GM19025 (cell line): ENCODE measurements at regions not wholly inside any gene's neighbourhood (a gene's known extent, or its start where the extent isn't known, plus 50 kb on each side); places are given as distances from the start of the nearest gene placed in this dataset.

ENCODE experiments used
- ATAC-seq: cut with Tn5 transposase; IDR thresholded peaks from one replicate; pipeline ENCODE4 v1.9.1; 2021; ENCODE audit warnings: mild to moderate bottlenecking, low read depth, moderate library complexity; ENCODE audit not compliant: unreplicated experiment

DNA sequence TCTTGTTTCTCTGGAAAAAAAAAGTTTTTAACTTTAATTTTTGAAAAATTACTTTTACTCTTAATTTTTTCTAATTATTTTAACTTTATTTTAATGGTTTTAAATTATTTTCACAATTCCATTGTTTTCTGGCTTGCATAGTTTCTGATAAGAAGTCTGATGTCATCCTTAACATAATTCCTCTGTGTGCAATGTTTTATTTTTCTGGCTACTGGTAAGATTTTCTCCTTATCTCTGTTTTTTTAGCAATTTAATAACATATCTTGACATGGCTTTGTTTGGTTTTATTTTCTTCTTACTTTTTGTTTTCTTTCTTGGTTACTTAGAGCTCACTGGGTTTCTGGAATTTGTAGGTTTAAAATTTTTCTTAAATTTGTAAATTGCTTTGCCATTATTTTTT is 114.8 kb downstream of the TBXT start:
- no peak for ATAC-seq

DNA sequence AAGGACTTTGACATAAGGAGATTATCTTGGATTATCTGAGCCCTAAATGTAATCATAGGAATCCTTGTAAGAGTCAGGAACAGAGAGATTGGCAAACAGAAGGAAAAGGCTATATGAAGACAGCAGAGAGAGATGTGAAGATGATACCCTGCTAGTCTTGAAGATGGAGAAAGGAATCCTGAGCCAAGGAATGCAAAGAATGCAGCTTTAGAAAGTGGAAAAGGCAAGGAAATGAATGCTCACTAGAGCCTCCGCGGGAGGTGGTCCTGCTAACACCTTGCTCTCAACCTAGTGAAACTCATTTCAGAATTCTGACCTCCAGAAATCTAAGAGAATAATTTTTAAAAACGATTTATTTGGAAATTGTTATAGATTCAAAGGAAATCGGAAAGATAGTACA is 117.1 kb downstream of the TBXT start:
- ATAC-seq, result no peak

DNA sequence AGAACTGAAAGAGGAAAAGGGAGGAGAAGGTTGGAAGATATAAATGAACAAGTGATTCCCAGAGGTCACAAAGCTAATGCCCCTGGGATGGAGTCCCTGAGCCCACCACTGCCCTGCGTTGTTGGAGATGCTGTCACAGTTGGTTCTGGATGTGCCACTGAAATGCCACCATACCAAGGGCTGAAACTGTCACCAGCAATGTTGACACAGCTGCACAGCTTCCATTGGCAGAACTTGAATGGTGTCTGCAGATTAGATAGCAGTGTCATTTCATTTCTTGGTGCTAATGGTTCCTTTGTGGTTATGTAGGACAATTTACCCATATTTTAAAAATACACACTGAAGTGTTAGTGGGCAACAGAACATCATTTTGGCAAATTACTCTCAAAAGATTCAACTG is 120.7 kb downstream of the TBXT start:
- no peak for ATAC-seq

DNA sequence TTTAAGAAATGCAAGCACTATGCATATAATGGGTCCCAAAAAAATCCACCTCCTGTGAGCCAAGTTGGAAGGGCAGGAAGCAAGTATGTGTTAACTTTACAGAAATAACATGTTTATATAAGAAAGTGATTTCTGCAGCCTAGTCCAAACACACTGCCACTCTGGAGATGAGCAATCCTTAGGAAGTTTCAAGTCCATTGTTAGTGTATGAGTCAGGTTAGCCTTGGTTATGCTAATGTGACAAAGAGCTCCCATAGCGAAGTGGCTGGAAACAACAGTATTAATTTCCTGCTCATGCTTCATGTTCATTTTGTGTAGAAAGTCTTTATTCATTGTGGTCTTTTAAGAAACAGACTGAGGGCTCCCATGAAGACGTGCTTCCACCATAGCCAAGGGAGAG is 121.4 kb downstream of the TBXT start:
- no peak for ATAC-seq

DNA sequence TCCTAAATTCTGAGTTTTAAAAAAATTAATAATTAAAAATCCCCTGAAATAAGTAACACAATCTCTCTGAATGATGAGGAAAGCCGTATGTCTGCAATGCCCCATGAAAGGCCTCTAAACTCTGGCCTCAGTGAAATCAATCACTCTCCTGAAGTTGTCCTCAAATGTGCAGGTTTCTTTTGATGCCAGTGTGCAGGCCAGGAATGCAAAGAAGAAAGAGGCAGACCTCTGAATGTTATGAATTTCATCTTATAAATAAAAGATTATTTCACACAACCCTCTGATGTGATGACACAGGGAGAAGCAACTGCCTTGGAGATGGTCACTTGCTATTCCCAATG is 121.8 kb downstream of the TBXT start:
- no peak for ATAC-seq

DNA sequence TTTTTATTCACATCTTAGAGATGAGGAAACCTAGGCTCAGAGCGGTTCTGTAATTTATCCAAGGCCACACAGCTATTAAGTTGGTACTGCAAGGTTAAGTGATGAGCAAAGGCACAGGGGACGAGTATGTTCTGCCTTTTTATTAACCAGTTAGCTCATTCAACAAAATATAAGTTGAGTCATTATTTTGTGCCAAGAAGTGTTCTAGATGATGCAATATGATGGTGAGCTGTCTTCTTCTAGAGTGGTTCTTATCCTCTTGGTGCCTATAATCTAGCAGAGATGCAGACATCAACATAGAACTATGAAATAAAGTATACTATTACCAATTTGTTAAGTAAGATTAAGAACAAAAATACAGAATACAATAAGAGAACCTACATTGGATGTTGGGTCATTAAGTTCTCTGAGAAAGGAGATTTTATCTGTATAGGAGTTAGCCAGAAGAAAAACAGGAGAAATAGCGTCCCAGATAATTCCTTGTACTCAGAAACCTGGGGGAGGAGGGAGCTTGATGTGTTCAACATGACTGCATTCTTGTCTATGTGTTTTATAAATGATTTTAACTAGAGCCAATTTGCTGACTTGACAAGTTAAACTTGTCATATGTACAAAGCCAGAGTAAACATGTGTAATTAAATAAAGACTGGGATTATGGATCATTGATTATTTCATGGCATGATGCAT is 122.3 kb downstream of the TBXT start:
- no peak for ATAC-seq

DNA sequence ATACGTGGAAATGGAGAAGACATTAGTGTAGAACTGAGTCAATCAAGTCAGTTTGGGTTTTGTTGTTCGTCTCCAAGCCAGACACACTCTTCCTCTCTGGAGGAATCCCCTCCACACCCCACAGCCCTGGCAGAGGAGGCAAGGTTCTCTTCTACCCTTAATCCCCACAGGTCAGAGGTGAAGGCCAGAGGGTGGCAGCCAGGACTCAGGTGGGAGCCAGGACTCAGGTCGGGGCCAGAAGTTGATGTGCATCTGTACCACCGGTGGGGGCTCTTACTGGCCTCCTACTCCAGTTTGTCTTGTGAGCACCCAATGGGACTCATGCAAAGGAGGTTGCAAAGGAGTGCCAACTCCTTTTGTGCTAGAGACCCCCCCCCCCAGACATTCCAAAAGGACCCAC is 126.4 kb downstream of the TBXT start:
- ATAC-seq, result no peak

DNA sequence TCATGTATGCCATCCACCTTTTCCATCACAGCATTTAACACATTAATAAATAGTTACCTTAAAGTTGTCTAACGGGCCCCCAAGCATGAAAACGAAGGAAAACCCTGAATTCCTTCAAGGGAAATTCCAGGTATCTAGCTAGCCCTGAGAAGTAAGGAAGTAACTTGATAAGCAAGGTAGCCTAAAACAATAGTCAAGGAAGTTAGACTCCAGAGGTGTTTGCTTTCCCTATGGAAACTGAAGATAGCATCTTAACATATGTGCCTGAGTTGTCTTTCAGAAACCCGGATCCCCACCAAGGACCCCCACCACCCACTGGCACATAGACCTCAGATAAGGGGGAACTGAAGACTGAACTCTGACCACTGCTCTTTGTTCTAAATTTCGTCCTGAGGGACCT is 127.4 kb downstream of the TBXT start:
- ATAC-seq, result no peak

DNA sequence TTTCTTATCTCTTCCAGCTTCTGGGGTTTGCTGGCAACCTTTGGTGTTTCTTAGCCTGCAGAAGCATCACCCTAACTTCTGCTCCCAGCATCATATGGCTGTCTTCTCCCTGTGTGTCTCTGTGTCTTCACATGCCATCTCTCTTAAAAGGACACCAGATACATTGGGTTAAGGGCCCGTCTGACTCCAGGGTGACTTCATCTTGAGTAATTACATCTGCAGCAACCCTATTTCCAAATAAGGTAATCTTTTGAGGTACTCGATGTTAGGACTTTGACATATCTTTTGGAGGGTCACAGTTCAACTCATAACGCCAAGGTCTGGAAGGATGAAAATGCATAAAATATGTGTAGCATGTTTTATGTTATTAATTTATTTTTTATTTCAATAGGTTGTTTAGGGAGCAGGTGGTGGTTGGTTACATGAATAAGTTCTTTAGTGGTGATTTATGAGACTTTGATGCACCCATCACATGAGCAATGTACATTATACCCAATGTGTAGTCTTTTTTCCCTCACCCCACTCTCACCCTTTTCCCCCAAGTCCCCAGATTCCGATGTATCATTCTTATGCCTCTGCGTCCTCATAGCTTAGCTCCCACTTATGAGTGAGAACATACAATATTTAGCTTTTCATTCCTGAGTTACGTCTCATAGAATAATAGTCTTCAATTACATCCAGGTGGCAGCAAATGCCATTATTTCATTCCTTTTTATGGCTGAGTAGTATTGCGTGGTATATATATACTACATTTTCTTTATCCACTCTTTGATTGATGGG is 131.1 kb downstream of the TBXT start:
- no peak for ATAC-seq

DNA sequence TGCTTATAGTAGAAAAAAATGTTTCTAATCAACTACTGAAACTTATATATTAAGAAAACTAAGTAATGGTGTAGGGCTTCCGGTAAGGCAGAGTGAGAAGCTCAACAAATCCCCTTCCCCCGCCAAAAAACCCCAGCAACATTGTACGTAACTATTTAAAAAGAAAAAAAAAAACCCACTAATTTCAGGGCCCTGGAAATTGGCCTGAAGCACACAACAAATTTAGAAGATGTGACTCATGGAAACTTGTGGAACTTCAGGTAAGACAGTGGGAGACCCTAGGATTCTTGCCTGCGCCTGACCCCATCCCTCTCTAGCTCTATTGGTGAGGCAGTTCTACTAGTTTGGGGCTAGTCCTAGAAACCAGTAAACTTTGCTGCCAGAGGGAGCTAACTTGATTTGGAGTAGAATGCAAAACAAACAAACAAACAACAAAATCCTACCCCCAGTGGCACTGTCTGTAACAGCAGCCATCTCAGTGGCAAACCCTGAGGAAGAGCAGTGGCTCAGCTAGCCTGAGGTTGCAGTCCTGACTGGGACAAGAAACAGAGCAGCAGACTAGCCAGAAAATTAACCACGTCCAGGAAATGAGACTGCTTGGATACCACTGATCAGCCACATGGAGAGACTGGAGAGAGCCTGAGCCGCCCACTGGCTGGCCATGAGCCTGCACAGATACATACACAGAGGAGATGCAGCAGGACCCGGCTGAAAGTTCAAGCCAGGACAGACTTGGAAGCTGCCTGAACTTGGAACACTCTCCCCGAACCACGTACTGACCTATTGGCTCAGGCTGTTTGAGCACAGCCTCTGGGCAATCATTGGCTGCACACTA is 135.1 kb downstream of the TBXT start:
- ATAC-seq, result no peak

DNA sequence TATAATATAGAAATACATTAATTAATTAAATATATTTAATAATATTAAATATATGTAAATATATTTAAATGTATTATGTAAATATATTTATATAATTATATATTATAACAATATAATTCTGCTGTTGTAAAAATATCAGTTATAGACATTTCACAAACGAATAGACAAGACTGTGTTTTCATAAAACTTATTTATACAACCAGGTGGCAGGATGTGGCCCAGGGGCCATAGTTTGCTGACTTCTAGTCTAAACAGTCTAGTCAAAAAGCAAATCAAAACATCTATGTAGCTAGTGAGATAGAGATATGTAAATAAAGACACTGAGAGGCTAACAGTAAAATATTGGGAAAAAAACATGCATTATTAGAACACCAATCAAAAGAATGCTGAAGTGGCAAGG is 136.4 kb downstream of the TBXT start:
- ATAC-seq, result no peak

DNA sequence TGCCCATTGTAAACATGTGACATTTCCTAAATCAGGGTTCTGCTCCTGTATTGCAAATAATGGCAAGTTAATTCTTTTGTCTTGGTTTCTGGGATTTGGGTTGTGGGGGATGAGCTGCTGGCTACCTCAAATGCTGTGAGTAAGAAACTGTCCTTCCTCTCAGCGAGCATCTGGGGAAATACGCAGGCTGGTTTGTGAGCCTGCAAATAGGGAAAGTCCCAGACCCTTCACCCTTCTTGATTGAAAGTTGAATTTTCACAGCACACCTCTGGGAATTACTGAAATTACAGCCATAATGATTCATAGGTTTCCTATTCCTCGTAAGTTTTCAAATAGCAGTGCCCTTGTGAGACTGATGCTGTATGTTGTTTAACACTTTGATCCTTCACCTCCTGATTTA is 138.1 kb downstream of the TBXT start:
- peak; percentile 48 for ATAC-seq

DNA sequence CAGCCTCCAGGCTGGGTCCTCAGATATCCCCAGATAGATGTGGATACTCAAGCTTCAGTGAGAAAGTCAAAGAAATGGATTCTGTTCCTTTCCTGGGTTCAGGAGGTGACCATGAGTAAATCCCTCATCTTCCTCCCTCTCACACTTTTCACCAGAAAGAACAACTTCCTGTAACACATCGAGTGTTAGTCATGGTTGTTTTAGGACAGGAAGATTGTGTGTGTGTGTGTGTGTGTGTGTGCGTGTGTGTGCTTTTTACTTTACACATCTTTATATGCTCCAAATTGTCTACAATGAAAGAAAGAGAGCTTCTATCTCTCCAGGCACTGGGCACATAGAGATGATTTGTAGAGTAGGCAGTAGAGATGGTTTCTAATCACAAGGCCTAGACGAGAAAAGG is 139.9 kb downstream of the TBXT start:
- ATAC-seq, result no peak

DNA sequence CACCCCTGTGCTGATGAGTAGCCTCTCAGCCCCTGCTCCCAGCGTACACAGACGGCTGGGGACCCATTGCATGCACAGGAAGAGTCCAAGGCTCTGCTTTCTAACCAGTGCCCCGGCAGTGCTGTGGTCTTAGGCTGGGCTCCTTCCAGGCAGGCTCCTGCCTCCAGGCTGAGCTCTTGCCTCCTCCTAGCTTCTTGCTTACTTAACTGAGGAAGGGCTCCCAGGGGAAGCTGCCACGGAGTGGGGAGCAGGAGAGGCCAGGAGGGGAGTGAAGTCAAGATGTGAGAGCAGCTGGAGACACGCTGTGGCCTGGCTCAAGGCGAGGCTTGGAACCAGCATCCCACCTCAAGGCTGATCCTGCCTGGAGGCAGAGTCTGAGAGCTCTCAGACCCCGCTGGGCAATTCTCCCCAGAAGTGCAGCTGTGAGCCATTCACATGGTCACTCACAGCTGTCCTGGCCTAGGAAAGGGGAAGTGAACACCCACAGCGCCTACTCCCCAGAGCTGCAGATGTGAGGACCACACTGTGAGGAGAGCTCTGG is 141.0 kb downstream of the TBXT start:
- no peak for ATAC-seq

DNA sequence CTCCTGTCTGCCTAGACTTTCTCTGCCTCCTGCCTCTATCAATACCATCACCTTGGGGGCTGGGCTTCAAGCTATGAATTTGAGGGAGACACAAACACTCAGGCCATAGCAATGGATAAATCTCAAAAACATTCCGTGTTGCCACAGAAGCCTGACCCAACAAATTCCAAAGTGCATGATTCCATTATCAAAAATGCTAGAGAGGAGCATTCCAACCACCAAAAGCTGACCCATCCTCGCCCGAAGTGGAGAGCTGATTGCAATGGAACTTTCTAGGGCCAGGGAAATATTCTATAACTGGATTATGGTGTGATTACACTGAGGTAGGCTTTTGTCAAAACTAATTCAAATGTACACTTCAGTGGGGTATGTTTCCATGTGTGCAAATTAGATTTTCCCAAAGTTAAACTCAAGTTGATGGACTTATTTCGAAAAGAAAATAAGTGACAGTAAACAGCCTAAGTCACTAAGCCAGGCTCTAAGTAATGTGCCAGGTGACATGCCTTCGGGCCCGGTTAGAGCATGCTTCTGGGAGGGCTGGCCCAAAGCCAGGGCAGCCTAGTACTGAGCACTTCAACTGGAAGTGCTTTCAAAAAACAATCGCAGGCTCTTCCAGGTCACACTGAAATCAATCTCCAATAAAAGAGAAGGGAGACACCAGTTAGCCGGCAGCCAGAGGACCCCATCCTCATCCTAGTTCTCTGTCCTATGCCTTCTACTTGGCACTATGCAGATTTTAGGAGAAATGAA is 142.3 kb downstream of the TBXT start:
- ATAC-seq, result no peak

DNA sequence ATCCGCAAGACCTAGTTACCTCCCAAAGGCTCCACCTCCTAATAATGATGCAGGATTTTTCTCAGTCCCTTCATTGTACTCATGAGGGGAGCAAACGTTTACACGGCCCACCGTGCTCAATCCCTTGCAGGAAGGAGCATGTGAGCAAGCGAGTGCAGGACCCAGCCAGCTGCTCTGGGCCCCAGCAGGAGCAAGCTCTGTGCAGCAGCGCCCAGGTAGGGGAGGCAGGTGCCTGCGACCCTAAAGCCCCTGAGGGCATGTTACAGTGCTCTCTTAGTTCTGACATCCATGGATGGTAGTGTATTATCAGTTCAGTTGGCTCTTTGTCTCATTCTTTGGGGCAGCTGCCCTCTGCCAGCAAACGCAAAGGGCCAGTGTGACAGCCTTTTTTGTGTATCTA is 143.4 kb downstream of the TBXT start:
- no peak for ATAC-seq

DNA sequence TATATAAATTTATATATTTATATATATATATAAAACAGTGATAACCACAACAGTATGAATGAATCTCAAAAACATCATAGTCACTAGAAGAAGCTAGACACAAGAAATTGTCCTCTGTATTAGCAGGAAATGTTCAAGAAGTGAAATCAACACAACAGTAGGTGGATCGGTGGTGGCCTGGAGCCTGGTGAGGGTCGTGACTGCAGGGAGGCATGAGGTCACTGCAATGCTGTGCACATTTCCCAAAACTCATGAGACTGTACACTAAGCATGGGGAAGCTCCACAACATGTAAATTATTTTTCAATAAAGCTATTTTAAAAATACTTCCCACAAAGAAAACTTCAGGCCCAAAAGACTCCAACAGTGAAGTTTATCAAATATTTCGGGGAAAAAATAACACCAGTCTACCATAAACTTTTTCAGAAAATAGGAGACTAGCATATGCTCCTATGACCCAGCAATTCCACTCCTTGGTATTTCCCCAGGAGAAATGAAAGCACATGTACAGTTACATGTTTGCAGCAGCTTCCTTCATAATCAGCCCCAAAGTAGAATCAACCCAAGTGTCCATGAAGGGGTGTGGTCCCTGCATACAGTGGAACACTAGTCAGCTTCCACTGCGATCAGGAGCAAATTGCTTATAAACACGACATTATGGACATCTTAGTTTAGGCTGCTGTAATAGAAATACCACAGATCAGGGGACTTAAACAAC is 144.2 kb downstream of the TBXT start:
- ATAC-seq, result no peak

DNA sequence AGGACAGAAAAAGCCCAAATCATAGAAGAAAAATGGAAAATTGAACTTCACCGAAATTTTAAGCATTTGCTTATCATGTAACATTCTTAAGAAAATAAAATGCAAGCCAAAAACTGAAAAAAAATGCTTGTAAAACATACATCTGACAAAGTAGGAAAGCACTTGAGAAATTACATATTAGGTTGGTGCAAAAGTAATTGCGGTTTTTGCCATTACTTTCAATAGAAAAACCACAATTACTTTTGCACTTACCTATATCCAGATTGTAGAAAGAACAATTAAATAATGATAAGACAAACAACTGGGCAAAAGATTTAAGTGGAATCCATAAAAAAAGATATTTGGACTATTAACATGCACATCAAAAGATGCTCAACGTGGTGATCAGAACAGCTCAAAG is 146.2 kb downstream of the TBXT start:
- ATAC-seq, result no peak

DNA sequence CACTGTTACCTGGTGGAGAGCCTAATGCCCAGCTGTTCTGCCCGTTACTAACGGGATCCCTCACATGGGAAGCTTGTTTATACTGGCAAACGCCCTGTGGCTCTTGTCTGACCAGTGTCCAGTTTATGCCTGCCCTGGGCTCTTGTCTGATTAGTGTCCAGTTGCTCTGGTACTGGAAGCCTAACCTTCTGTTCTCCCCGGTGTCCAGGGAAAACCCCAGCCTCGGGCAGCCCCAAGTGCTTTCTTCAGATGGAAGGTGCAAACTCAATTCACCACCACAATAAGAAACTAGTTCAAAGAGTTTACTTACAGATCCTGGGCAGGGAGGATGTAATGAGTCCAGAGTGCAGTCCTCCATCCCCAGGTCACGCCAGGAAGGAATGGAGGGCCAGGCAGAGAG is 148.4 kb downstream of the TBXT start:
- ATAC-seq, result no peak

DNA sequence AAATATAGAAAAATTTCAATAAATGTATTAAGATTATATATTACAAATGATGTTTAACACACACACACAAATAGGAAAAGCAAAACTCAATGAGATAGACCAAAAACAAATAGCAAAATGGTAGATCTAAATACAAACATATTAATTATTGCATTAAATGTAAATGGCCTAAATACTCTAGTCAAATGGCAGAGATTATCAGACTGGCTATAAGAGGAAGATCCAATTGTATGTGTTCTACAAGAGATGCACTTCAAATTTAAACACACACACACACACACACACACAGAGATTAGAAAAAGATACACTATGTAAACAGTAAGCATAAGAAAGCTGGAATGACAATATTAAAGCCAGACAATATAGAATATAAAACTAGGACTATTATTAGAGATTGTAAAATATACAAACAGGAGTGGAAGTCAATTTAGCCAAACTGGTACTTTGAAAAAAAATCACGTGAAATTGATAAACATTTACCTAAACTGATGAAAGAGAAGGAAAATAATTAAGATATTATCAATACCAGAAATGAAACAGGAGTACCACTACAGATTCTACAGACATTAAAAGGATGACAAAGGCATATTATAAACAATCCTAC is 150.5 kb downstream of the TBXT start:
- no peak for ATAC-seq
